Activated CD4-positive, alpha-beta T cell treated with anti-CD3 and anti-CD28 coated beads, Interleukin-2, amount 10 ng/mL, durations not matched to agents 7 days and 5 days (primary cell): ENCODE measurements at regions not wholly inside any gene's neighbourhood (a gene's known extent, or its start where the extent isn't known, plus 50 kb on each side); places are given as distances from the start of the nearest gene placed in this dataset.

Source experiments
- CTCF ChIA-PET: fragments of 350-600 bp; sonication (Branson Sonifier 250); formaldehyde crosslinking; loops from one replicate; lab custom pipeline; 2021; ENCODE audit warnings: antibody characterized with exemption; lab: Charles Lee
- POLR2A ChIA-PET: fragments of 350-600 bp; sonication (Branson Sonifier 250); formaldehyde crosslinking; loops from one replicate; lab custom pipeline; 2021; ENCODE audit warnings: antibody characterized with exemption; lab: Charles Lee
- DNase-seq: peaks from one replicate; pipeline ENCODE4 v3.0.0-alpha.2; 2020
- H3K27ac Mint-ChIP-seq: one replicate; pipeline ENCODE4 v1.8.0; 2021; ENCODE audit warnings: mild to moderate bottlenecking, moderate library complexity, mixed read lengths
- H3K27me3 Mint-ChIP-seq: one replicate; pipeline ENCODE4 v1.8.0; 2021; ENCODE audit warnings: mixed read lengths
- H3K36me3 Mint-ChIP-seq: one replicate; pipeline ENCODE4 v1.8.0; 2021; ENCODE audit warnings: low read depth, mixed read lengths
- H3K4me1 Mint-ChIP-seq: one replicate; pipeline ENCODE4 v1.8.0; 2021; ENCODE audit warnings: mixed read lengths
- H3K4me3 Mint-ChIP-seq: one replicate; pipeline ENCODE4 v1.8.0; 2021; ENCODE audit warnings: mild to moderate bottlenecking, moderate library complexity, mixed read lengths
- H3K9me3 Mint-ChIP-seq: one replicate; pipeline ENCODE4 v1.8.0; 2021; ENCODE audit warnings: mixed read lengths

- CTCF ChIA-PET = no interaction called here
- Mint-ChIP-seq H3K4me1 (no peaks in the 10 kb centered on the region), H3K4me3 (no peak overlapping the region), H3K27ac (no peak overlapping the region), H3K9me3 (no peaks in the 10 kb centered on the region), H3K36me3 (no peaks in the 10 kb centered on the region), H3K27me3 (peaks cover 25% of the 10 kb centered on the region)
- DNase-seq = no peak
- POLR2A ChIA-PET = no interaction called here
Measured at GRCh38 chr4:55732864-55733263, 86.7 kb upstream of the EXOC1L start.

DNA sequence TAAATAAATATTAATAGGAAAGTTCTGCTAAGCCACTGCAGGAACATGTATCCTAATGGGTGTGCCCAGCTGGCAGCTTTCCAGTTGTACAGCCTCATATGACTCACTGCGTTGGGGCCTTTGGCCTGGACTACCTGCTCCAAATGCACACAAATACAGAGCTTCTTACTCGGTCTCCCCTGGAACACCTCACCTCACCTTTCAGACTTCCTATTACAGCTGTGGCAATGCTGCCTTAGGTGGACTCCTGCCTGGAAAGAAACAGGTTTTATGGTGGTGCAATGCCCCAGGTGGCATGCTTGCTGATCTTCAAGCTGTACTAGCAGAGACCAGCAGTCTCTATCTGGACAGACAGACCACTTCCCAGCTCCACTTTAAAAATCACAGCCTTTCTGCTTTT lies 85.7 kb upstream of the EXOC1L start:
- CTCF ChIA-PET = no interaction called here
- no peaks in the 10 kb centered on the region for H3K9me3 Mint-ChIP-seq

DNA sequence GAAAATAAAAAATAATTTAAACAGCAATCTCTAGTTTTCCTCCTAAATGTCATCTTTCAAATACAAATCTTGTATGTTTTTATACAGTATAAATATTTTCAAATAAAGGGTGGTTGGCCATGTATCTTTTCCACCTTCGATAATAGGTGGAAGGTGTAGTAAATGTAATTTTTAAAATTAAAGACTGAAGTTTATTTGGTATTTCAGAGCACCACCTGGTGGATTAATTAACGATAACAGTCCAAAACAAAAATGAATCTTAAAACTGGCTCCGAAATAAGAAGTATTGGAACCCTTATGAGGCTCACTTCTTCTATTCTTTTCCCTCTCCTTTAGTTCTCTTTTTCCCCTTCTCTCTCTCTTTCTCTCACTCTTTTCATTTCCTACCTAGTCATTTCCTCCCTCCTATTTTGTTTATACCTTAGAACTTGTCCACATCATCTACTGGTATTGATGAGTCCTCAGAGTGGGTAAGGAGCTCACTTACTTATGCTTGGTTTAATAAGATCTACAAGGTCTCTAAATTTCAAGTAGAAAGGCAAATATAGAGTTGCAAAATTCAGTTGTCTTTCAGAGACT lies 82.9 kb upstream of the EXOC1L start:
- H3K27ac Mint-ChIP-seq = no peak overlapping the region
- no peaks in the 10 kb centered on the region for H3K36me3 Mint-ChIP-seq
- POLR2A ChIA-PET = no interaction called here
- CTCF ChIA-PET = interaction anchor here (0.7 kb wide), 1 partner anchor 392 kb away, joined by 3 read pairs; no protein-coding TSS in a partner anchor
- peaks cover 33% of the 10 kb centered on the region for H3K27me3 Mint-ChIP-seq
- no peaks in the 10 kb centered on the region for H3K9me3 Mint-ChIP-seq
- no peak for DNase-seq
- no peaks in the 10 kb centered on the region for H3K4me1 Mint-ChIP-seq
- no peak overlapping the region for H3K4me3 Mint-ChIP-seq

More for the DNA sequence above, 85.7 kb upstream of the EXOC1L start:
- no peak for DNase-seq
- H3K4me1 Mint-ChIP-seq = no peaks in the 10 kb centered on the region
- no peaks in the 10 kb centered on the region for H3K36me3 Mint-ChIP-seq
- H3K4me3 Mint-ChIP-seq = no peak overlapping the region
- POLR2A ChIA-PET = no interaction called here
- H3K27ac Mint-ChIP-seq = no peak overlapping the region
- H3K27me3 Mint-ChIP-seq = peaks cover 30% of the 10 kb centered on the region

- no peaks in the 10 kb centered on the region for H3K4me1 Mint-ChIP-seq
- no peak for DNase-seq
- no peak overlapping the region for H3K27ac Mint-ChIP-seq
- ChIA-PET CTCF (no interaction called here), POLR2A (no interaction called here)
- H3K27me3 Mint-ChIP-seq = peaks cover 18% of the 10 kb centered on the region
- no peaks in the 10 kb centered on the region for H3K9me3 Mint-ChIP-seq
- H3K4me3 Mint-ChIP-seq = no peak overlapping the region
- no peaks in the 10 kb centered on the region for H3K36me3 Mint-ChIP-seq
Measured at GRCh38 chr4:55742655-55743202, 76.9 kb upstream of the EXOC1L start.

DNA sequence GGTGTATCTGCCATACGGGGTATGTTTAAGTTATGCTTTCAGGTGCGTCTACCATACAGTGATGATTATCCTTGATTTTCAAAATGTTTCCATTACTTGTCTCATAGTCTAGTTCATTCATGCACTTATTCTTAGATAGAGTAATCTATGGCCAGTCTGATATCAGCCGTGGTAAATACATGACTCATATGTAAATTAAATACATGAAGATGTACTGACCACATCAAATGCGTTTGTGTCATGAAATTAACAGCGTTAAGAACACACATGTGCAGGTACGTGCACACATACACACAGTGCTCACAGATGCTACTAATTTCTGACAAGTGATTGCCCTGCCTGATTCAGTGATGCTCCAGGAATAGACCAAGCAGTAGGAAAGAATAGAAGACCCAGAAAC lies 75.2 kb upstream of the EXOC1L start:
- H3K36me3 Mint-ChIP-seq = no peaks in the 10 kb centered on the region
- ChIA-PET CTCF (no interaction called here), POLR2A (no interaction called here)
- H3K27me3 Mint-ChIP-seq = peaks cover 6% of the 10 kb centered on the region
- H3K27ac Mint-ChIP-seq = no peak overlapping the region
- DNase-seq = no peak
- no peaks in the 10 kb centered on the region for H3K9me3 Mint-ChIP-seq
- no peak overlapping the region for H3K4me3 Mint-ChIP-seq
- no peaks in the 10 kb centered on the region for H3K4me1 Mint-ChIP-seq

DNA sequence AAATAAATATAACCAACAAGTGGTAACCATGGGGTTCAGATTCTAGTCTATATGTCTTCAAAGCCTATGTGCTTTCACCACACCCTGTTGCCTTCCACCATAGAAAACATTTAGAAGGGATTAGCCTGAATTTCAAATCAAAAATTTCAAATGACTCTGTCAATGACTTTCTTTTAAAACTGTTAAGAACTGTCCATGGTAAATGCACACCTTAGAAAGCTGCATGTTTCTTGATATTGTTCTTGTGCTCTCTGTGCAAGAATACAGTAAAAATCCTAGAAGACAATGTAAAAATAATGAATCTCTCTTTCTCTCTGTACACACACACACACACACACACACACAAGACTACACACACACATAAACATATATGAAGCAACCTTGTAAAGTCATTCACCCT lies 74.6 kb upstream of the EXOC1L start:
- DNase-seq = no peak
- Mint-ChIP-seq H3K4me1 (no peaks in the 10 kb centered on the region), H3K4me3 (no peak overlapping the region), H3K9me3 (no peaks in the 10 kb centered on the region), H3K36me3 (no peaks in the 10 kb centered on the region), H3K27ac (no peak overlapping the region), H3K27me3 (peaks cover 2% of the 10 kb centered on the region)
- ChIA-PET CTCF (no interaction called here), POLR2A (no interaction called here)

GRCh38 chr4:55747793-55748192 lies 71.8 kb upstream of the EXOC1L start:
- no peak for DNase-seq
- H3K27ac Mint-ChIP-seq = no peak overlapping the region
- ChIA-PET POLR2A (no interaction called here), CTCF (no interaction called here)
- no peaks in the 10 kb centered on the region for H3K36me3 Mint-ChIP-seq
- H3K9me3 Mint-ChIP-seq = no peaks in the 10 kb centered on the region
- H3K27me3 Mint-ChIP-seq = peaks cover 4% of the 10 kb centered on the region
- no peaks in the 10 kb centered on the region for H3K4me1 Mint-ChIP-seq
- no peak overlapping the region for H3K4me3 Mint-ChIP-seq

- Mint-ChIP-seq H3K4me3 (no peak overlapping the region), H3K9me3 (no peaks in the 10 kb centered on the region), H3K4me1 (no peaks in the 10 kb centered on the region), H3K27me3 (peaks cover 4% of the 10 kb centered on the region), H3K36me3 (no peaks in the 10 kb centered on the region), H3K27ac (no peak overlapping the region)
- CTCF ChIA-PET = no interaction called here
- no peak for DNase-seq
- POLR2A ChIA-PET = no interaction called here
Measured at GRCh38 chr4:55749666-55750065, 69.9 kb upstream of the EXOC1L start.

DNA sequence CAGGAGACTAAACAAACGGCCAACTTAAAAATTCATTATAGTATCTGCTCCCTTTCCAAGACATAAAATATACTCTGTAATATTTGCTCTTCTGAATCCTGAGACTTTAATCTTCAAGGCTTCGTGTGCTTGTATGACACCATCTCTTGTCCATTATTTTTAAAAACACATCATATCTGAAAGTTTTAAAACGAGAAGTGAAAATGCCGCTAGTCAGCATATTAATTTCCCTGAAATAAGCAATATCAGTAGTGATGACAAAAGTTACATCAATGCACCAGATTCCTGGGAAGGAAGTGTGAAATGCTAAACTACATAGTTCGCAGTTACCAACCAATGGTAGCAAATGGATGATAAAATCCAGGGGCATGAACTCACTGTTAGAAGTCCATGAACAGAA lies 66.8 kb upstream of the EXOC1L start:
- H3K36me3 Mint-ChIP-seq = no peaks in the 10 kb centered on the region

GRCh38 chr4:55753856-55754255 lies 65.7 kb upstream of the EXOC1L start:
- Mint-ChIP-seq H3K27me3 (peaks cover 4% of the 10 kb centered on the region), H3K9me3 (no peaks in the 10 kb centered on the region), H3K4me3 (no peak overlapping the region), H3K4me1 (no peaks in the 10 kb centered on the region), H3K27ac (no peak overlapping the region), H3K36me3 (no peaks in the 10 kb centered on the region)
- CTCF ChIA-PET = no interaction called here
- no peak for DNase-seq
- POLR2A ChIA-PET = no interaction called here

More for the DNA sequence above, 66.8 kb upstream of the EXOC1L start:
- H3K9me3 Mint-ChIP-seq = no peaks in the 10 kb centered on the region
- H3K27ac Mint-ChIP-seq = no peak overlapping the region
- ChIA-PET POLR2A (no interaction called here), CTCF (no interaction called here)
- no peaks in the 10 kb centered on the region for H3K4me1 Mint-ChIP-seq
- peaks cover 4% of the 10 kb centered on the region for H3K27me3 Mint-ChIP-seq
- DNase-seq = no peak
- no peak overlapping the region for H3K4me3 Mint-ChIP-seq

GRCh38 chr4:55754754-55755350 lies 64.7 kb upstream of the EXOC1L start:
- Mint-ChIP-seq H3K27me3 (peaks cover 4% of the 10 kb centered on the region), H3K9me3 (no peaks in the 10 kb centered on the region), H3K4me1 (no peaks in the 10 kb centered on the region), H3K36me3 (no peaks in the 10 kb centered on the region), H3K27ac (no peak overlapping the region), H3K4me3 (no peak overlapping the region)
- DNase-seq = no peak
- ChIA-PET CTCF (interaction anchor here (0.6 kb wide), 1 partner anchor 125 kb away, joined by 3 read pairs; no protein-coding TSS in a partner anchor), POLR2A (no interaction called here)

GRCh38 chr4:55756208-55756607 lies 63.4 kb upstream of the EXOC1L start:
- Mint-ChIP-seq H3K27me3 (peaks cover 4% of the 10 kb centered on the region), H3K4me1 (no peaks in the 10 kb centered on the region), H3K36me3 (no peaks in the 10 kb centered on the region), H3K9me3 (no peaks in the 10 kb centered on the region), H3K27ac (no peak overlapping the region), H3K4me3 (no peak overlapping the region)
- no peak for DNase-seq
- POLR2A ChIA-PET = no interaction called here
- CTCF ChIA-PET = no interaction called here

GRCh38 chr4:55757356-55757952 lies 62.1 kb upstream of the EXOC1L start:
- Mint-ChIP-seq H3K9me3 (no peaks in the 10 kb centered on the region), H3K36me3 (no peaks in the 10 kb centered on the region), H3K4me1 (no peaks in the 10 kb centered on the region), H3K4me3 (no peak overlapping the region), H3K27me3 (no peaks in the 10 kb centered on the region), H3K27ac (no peak overlapping the region)
- POLR2A ChIA-PET = no interaction called here
- no peak for DNase-seq
- CTCF ChIA-PET = no interaction called here
